ENCODE measurements at regions not wholly inside any gene's neighbourhood (a gene's known extent, or its start where the extent isn't known, plus 50 kb on each side); places are given as distances from the start of the nearest gene placed in this dataset.

GRCh38 chr4:37015391-37015790 lies 229.2 kb upstream of the NWD2 start:
- Histone ChIP-seq H3K9me3 (ENCODE audit: control insufficient read depth, insufficient read depth, low read depth, low read length) (no peaks in the 10 kb centered on the region), H3K4me3 (ENCODE audit: low read depth, low read length) (no peak overlapping the region), H3K36me3 (ENCODE audit: control insufficient read depth in 2 of 2, insufficient read depth in 1 of 2, low read length in 2 of 2) (no peaks in the 10 kb centered on the region), H3K4me1 (ENCODE audit: control insufficient read depth, insufficient read depth, low read length) (no peaks in the 10 kb centered on the region), H3K27ac (ENCODE audit: extremely low read depth, low read depth, low read length) (no peak overlapping the region)
- ChIA-PET CTCF (no interaction called here), POLR2A (no interaction called here)
- TF ChIP-seq BCL11A (tag by site-specific recombination; IDR thresholded peaks at IDR 0.05; ENCODE audit: low read depth) = no peak
- no peak for TF ChIP-seq ZNF843 (tag by site-specific recombination; IDR thresholded peaks at IDR 0.05)
- TF ChIP-seq ZNF530 (tag by site-specific recombination; IDR thresholded peaks at IDR 0.05; ENCODE audit: low read depth) = no peak
- no peak for TF ChIP-seq KLF17 (tag by site-specific recombination; IDR thresholded peaks at IDR 0.05)
- no peak for TF ChIP-seq ZNF404 (tag by site-specific recombination; IDR thresholded peaks at IDR 0.05)
- TF ChIP-seq ZSCAN23 (tag by site-specific recombination; IDR thresholded peaks at IDR 0.05) = no peak
- TF ChIP-seq ZBTB21 (tag by site-specific recombination; IDR thresholded peaks at IDR 0.05) = no peak
- no peak for TF ChIP-seq ZNF48 (tag by site-specific recombination; IDR thresholded peaks at IDR 0.05)
- no peak for TF ChIP-seq ZEB2 (tag by site-specific recombination; IDR thresholded peaks at IDR 0.05)

GRCh38 chr4:37023504-37023903 lies 221.0 kb upstream of the NWD2 start:
- ChIA-PET POLR2A (no interaction called here), CTCF (no interaction called here)
- no peak for TF ChIP-seq ZNF791 (tag by site-specific recombination; IDR thresholded peaks at IDR 0.05)
- H3K9me3 ChIP-seq (ENCODE audit: control insufficient read depth, insufficient read depth, low read depth, low read length) = no peaks in the 10 kb centered on the region
- no peaks in the 10 kb centered on the region for H3K36me3 ChIP-seq (ENCODE audit: control insufficient read depth in 2 of 2, insufficient read depth in 1 of 2, low read length in 2 of 2)
- no peak overlapping the region for H3K4me3 ChIP-seq (ENCODE audit: low read depth, low read length)
- no peak overlapping the region for H3K27ac ChIP-seq (ENCODE audit: extremely low read depth, low read depth, low read length)
- no peaks in the 10 kb centered on the region for H3K4me1 ChIP-seq (ENCODE audit: control insufficient read depth, insufficient read depth, low read length)

- CTCF ChIA-PET = no interaction called here
- H3K36me3 ChIP-seq (ENCODE audit: control insufficient read depth in 2 of 2, insufficient read depth in 1 of 2, low read length in 2 of 2) = no peaks in the 10 kb centered on the region
- H3K4me1 ChIP-seq (ENCODE audit: control insufficient read depth, insufficient read depth, low read length) = no peaks in the 10 kb centered on the region
- H3K27ac ChIP-seq (ENCODE audit: extremely low read depth, low read depth, low read length) = no peak overlapping the region
- no peaks in the 10 kb centered on the region for H3K9me3 ChIP-seq (ENCODE audit: control insufficient read depth, insufficient read depth, low read depth, low read length)
- TF ChIP-seq ZNF544 (tag by site-specific recombination; IDR thresholded peaks at IDR 0.05) (no peak), ZNF660 (tag by site-specific recombination; IDR thresholded peaks at IDR 0.05) (no peak), ZFHX2 (tag by site-specific recombination; conservative IDR thresholded peaks at IDR 0.05) (no peak), ZNF2 (tag by site-specific recombination; IDR thresholded peaks at IDR 0.05) (no peak), ZBTB20 (tag by site-specific recombination; IDR thresholded peaks at IDR 0.05) (no peak), ZNF707 (tag by site-specific recombination; IDR thresholded peaks at IDR 0.05) (no peak), ZNF26 (tag by site-specific recombination; IDR thresholded peaks at IDR 0.05) (no peak), PRDM1 (tag by site-specific recombination; IDR thresholded peaks at IDR 0.05) (no peak), ZNF354C (tag by site-specific recombination; IDR thresholded peaks at IDR 0.05; ENCODE audit: borderline replicate concordance, low read depth) (no peak), ZBTB49 (tag by site-specific recombination; IDR thresholded peaks at IDR 0.05; ENCODE audit: low read depth) (no peak), ZNF785 (tag by site-specific recombination; IDR thresholded peaks at IDR 0.05) (no peak), ZNF350 (tag by site-specific recombination; IDR thresholded peaks at IDR 0.05) (no peak), PRDM4 (tag by site-specific recombination; IDR thresholded peaks at IDR 0.05) (no peak)
- no peak overlapping the region for H3K4me3 ChIP-seq (ENCODE audit: low read depth, low read length)
- POLR2A ChIA-PET = no interaction called here
Observed at GRCh38 chr4:37023996-37024395, 220.5 kb upstream of the NWD2 start.

Data from HEK293 (cell line).